Renal cortical epithelial cell (primary cell): ENCODE measurements at regions not wholly inside any gene's neighbourhood (a gene's known extent, or its start where the extent isn't known, plus 50 kb on each side); places are given as distances from the start of the nearest gene placed in this dataset.

Experiments used
- DNase-seq: peaks from one replicate; pipeline ENCODE4 v3.0.0-alpha.2; 2011; ENCODE audit warnings: low read depth

DNA sequence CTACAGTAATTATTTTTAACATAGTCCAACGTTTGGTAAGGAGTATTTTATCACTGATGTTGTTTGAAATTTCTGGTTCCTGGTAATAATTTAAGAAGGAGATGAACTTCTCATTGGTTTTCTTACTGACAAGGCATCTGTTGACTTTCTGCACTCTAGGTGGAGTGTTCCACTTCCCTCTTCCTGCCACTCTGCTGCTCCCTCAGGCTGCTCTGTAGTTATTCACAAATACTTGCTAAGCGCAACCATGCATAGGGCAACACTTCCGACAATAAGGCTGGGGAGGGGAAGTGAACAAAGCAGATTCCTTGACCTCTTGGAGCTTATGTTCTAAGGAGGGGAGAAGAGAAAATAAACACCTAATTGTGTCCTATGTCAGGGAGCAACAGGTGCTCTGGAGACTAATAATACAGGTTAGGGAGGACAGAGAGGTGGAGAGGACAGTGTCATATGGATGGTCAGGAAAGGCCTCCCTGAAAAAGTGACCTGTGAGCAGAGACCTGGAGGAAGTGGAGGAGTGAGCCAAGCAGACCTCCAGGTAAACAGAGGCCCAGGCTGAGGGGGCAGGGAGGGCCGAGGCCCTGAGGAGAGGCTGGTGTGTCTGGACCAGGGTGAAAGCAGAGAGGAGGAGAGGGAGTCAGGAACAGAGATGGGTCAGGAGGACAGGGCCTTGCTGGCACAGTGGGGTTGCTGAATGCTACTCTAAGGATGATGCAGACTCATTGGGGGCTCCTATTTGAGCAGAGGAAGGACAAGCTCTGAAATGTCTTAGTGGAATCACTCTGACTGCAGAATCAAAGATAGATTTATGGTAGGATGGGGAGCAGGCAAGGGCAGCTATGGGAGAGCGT, 134.8 kb upstream of the SLC24A3 start:
- no peak for DNase-seq

DNA sequence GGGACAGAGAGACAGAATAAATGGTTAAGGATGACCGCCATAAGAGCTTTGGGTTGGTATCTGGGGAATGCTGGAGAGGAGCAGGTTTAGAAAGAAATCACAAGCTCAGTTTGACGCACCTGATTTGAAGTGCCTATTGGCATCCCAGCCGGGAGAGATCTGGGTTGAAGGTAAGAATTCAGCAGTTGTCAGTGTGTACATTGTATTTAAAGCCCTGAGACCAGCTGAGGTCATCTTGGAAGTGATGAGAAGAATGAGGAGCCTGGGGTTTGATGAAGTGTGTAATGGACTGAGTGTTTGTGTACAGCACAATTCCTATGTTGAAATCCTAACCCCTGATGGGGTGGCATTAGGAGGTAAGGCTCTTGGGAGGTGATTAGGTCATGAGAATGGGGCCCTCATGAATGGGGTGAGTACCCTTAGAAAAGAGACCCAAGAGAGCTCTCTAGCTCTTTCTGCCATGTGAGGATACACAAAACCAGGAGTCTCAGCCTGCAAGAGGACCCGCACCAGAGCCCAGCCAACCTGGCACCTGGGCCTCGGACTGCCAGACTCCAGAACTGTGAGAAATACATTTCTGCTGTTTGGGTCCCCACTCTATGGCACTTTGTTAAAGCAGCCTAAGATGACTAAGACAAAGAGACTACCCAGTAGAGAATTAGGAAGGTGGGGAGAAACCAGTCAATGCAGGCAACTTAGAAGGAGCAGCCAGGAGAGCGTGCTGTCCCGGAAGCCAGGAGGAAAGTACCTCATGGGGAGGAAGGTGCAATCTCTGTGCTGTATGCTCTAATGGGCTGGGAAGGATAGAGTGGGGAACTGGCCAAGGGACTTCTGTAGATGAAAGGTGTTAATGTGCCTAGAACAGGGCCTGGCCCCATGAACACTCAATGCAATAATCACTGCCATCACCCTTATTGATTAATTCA, 133.7 kb upstream of the SLC24A3 start:
- no peak for DNase-seq

DNA sequence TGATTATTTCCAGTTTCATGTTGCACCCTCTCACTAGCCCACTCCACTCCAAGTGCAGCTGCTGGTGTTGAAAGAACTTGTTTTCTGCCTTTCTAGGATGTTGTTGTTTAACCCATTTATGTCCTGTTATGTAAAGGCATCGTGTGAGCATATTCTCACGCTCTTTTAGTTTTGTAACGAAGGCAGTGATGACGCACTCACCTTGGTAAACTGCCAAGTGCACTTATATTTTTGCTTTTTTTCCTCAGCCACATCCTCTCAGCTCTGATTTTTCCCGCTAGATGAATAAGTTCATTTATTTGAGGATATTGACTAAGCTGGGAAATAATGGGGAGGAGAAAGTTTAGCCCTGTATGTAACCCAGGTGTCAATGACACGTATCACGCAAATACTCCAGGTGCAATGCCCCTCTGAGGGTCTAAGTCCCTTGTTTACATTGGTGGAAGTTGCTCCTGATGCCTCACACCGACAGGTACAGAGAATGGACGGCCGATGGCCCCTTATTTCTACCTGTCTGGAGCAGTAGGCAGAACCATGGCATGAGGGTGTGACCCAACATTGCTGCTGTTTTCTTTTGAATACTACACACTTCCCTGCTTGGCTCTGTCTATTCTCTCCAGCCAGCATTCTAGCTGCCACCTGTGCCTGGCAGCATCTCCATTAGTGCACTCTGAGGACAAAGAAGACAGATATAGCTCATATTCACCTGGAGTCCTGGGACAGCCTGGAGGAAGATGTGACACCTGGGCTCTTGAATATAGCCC, 132.7 kb upstream of the SLC24A3 start:
- no peak for DNase-seq

DNA sequence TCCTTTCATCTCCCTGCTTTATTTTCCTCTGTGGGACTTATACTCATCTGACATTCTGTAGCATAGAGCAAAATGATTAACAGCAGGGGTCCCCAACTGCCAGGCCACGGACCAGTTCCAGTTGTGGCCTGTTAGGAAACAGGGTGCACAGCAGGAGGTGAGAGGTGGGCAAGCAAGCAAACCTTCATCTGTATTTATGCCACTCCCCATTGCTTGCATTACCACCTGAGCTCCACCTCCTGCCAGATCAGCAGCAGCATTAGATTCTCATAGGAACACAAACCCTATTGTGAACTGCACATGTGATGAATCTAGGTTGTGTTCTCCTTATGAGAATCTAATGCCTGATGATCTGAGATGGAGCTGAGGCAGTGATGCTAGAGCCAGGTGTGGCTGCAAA, 130.5 kb upstream of the SLC24A3 start:
- DNase-seq = no peak

DNA sequence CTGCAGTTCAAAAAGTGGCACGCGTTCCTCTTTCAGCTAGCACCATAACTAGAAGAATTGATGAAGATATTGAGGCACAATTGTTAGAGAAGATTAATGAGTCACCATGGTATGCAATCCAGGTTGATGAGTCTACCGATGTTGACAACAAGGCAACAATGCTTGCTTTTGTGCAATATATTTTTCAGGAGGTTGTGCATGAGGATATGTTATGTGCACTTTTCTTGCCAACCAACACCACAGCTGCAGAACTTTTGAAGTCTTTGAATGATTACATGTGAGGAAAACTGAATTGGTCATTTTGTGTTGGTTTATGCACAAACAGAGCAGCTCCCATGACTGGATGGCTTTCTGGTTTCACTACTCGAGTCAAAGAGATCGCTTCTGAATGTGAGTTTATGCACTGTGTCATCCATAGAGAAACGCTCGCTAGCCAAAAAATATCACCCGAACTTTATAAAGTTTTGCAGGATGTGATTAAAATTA, 129.3 kb upstream of the SLC24A3 start:
- no peak for DNase-seq

DNA sequence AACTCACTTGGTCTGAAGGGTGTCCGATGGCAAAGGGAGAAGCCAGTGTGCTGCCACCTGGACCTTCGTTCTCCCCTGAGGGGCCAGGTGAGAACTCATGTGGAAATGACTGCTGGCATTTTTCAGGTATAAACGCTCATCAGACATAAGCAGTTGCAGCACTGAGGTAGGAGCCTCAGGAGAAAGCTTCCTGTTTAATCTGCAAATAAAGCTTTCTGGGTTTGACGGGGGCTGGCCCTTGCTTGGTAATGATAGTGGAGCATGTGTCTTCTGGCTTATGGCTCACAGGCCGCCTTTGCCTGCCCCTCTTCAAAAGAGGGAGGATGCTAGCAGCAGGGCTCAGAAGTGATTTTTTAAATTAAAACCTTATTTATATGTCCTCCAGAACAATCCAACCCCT, 122.1 kb upstream of the SLC24A3 start:
- no peak for DNase-seq

DNA sequence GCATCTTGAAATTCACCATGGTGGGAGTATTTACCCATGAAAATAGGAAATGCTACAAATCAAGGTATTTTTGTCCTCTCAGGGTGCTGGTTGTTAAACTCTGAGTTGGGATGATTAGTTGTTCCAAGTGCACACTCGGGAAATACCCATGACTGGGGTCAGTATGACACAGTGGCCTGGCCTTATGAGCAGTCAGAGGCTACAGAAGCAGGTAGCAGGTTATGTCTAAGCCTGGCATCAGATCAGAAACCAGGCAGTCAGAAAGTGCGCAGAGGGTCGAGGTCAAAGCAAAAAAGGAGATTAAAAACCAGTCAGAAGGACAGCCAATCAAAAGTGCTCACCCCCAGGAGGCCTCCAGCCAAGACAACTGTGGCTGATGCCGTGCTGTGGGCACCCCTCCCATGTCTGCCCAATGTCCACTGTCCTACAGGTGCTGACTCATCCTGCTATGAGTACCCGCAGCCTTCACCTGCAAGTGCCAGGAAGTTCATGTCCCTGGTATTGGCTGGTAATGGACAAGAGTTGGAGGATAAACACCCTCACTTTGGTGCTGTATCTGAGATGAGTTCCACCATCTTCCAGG, 117.4 kb upstream of the SLC24A3 start:
- no peak for DNase-seq

DNA sequence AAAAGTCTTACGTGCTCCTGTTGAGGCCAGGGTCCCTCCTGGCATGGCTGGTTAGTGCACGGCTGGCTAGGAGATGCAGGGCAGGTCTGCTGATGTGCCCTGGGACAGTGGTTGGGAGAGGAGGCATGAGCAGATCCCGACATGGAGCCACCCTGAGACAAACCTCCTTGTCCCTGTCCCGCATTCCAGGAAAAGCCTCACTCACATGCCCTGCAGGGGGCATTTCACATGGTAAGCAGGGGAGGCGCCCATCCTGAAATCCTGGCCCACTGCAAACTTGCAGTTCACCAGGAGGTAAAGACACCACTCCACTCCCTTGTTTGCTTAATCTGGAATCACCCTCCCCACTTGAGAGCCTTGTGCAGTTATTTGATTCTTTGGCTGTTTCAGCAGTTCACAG, 116.7 kb upstream of the SLC24A3 start:
- no peak for DNase-seq

DNA sequence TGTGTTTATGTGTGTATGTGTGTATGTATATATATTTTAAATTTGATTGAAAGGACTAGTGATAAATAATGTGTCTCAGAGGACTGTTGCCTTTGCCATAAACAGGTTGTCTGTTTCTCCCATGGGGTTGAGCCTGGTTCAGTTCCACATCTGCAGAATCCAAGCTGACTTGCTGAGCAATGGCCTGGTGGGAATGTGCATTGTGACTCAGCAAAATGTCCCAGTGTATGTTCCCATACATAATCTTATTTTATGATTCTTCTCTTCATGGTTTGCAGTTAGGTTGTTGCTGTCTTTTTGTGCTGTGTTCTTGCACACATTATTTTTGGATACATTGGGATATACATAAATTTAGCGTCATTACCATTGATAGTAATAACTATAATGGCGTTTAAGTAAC, 115.6 kb upstream of the SLC24A3 start:
- DNase-seq = no peak

DNA sequence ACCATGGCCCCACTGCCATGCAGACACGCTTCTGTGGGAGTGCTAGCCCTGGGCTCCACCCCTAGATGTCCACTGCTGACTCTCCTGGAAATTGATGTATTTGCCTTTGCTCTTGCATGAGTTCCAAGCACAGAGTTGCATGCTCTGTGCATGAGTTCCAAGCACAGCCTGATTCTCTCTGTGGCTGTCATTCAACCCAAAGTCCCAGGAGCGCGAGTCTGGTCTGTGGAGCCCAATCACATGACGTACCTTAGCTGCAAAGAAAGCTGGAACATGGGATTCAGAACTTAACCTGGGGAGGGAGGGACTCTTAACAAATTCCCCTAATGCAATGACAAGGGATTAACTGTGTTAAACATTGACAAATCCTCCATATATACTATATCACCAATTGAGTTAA, 114.3 kb upstream of the SLC24A3 start:
- no peak for DNase-seq

DNA sequence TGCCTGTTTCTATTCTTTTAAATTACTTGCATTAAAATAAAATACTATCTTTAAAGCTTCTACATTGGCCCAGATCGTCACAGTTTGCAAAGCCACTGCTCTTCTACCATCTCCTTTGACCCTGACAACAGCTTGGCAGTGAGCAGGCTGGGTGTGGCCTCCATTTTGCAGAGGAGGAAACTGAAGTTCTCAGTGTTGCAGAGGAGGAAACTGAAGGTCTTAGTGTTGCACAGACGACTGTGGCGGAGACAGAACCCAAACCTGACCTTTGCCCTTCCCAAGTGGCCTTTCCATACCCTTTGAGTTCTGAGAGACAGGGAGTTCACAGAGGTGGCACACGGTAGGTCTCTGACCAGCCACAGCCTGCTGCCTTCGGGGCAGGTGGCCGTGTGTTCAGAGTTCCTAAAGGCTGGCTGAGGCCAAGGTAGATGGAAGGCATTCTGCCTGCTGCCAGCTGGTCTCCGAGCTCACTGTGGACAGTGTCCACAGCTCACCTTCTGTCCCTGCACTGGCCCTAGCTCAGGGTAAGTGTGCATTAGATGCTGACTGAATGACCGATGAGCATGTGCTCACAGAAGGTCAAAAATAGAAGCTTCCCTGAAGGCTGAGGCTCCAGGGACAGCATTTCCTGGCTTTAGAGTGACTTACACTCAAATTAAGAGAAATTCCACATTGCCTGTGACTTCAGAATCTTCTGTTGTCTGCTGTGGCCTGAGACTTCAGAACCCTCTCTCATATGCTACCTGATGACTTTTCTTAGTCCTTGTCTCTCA, 113.5 kb upstream of the SLC24A3 start:
- no peak for DNase-seq

DNA sequence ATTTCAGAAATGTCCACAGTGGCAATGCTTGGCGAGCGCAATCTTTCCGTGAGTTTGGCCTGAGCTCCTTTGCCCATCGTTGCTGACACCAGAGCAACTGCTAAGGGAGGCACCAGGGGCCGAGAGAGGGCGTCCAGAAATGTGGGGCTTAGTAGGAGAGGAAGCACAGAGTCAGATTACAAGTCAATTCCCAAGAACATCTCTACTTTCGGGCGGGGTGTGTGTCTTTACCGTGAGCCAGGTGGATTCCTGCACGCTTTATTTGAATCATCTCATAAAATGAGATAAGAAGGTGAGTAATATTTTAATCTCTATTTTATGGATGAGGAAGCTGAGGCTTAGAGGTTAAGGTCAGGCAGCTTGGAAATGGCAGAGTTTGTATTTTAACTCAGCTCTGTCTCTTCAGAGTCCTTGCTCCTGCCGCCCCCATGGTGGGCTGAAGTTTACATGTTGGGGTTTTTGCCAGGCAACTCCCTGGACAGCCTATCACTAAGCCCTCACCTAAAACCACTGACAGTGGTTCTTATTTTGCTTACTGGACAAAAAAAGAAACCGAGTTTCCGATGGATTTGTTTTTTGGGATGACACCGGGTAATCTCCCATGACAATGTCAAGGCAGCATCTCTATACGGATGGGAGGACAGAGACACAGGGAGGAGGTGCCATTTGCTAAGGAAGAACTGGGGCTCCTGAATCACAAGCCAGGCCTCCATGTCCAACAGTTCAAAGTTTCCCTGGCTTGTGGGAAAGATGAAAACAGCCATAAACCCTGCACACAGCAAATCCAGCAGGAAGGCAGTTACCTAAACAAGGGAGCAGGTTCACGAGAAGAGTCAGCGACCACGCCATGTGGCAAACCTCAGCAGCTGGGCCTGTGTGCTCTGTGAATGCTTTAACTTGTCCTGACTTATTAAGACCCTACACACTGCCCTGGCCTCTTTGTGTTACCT, 112.6 kb upstream of the SLC24A3 start:
- no peak for DNase-seq

DNA sequence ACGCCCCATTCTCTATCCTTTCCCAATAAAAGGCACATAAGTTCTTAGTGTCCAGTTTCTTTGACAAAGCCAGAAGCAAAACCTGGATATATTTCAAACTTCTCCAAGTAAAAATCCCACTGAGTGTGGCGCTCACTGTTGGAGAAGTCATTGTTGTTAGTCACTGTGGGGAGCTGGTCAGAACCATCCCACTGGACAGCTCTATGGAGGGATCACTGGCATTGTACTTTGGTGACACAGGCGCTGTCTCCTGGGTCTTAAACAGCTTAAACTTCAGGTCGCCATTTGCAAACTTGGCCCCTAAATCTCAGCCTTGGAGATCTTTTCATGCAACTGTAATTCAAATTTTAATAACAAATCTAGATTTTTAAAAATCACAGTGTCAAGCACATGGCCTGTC, 111.5 kb upstream of the SLC24A3 start:
- DNase-seq = no peak

DNA sequence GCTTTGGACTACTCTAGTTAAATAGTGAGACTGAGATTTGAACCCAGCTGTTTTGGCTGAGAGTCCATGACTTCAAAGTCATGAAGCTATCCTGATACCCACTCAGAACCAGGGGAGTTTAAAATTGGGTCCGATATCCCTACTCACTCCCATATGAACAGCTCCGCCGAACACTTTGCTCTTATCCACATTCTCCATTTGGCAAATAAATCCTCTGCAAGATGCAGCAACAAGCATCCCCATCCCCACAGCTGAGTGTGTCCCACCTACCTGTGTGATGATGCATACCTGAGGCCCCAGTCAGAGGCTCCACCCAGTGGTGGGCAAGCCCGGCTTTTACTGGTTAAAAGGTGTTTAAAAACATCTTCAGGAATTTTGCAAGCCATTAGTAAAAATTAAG, 108.3 kb upstream of the SLC24A3 start:
- DNase-seq = no peak

DNA sequence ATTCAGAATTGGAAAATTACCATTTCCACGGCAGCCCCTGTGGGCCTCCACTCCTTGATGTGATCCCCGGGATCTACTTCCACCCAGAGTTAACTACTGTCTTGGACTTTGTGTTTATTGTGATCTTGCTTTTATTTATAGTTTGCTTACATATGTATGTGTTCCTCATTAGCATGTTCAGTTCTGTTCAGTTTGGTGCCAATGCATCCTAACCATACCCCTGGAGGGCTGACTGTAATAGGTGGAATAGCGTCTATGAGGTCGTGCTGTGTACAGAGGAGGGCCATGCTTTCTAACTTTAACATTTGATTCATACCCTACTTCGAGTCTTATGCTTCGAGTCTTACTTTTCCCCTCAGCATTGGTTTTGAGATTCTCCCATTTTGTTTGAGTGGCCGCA, 104.3 kb upstream of the SLC24A3 start:
- no peak for DNase-seq

DNA sequence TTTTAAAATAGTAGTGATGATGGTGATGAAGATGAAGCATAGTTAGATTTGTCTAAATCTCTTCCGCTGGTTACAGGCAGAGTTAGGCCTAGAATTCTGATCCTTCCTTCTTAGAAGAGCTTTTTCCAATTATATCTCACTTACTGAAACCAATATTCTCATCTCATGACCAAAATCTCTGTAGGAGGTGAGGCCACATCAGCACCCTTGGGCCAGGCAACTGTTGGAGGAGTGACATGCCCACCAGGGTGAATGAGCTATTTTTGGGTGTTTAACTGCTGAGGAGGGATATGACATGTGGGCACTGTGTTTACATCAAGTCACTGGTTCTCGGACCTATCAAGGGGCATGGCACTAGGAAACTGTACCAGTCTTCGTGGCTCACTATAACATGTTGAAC, 102.2 kb upstream of the SLC24A3 start:
- no peak for DNase-seq

DNA sequence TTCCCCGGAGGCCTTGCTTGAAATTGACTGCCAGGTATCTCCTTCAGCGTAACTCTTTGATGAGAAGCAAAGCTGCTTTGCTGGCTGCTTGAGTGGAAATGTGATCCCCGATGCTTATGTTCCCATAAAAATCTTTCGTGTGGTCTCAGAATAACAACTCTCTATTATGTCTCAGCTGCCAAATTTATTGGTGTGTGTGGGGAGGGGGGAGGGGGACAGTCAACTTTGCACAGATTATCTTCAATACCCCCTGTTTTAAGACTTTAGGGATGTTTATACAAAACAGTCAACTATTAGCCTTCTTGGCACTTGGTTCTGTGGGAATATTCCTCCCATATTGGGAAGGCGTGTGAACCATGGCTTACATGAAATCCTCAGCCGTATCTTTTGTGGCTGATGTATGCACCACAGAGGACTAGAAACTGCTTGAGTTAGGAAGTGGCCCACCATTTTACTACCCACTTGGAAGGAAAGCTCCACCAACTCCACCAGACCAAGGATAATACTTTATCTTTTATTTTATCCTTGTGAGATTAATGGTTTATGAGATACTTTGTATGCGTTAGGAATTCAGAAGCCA, 101.5 kb upstream of the SLC24A3 start:
- no peak for DNase-seq

DNA sequence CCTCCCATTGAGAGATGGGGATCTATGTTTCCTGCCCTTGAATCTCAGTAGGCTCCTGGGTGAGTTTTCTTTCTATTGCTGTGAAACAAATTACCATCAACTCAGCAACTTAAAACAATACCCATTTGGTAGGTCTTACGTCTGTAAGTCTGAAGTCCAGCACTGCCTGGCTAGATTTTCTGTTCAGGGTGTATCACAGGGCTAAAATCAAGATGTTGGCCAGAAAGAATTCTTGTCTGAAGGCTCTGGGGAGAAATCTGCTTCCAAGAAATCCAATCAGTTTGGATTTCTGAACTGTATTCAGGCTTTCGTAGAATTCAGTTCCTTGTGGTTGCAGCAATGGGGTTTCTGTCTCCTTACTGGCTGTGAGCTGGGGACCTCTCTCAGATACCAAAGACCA, 99.6 kb upstream of the SLC24A3 start:
- no peak for DNase-seq

DNA sequence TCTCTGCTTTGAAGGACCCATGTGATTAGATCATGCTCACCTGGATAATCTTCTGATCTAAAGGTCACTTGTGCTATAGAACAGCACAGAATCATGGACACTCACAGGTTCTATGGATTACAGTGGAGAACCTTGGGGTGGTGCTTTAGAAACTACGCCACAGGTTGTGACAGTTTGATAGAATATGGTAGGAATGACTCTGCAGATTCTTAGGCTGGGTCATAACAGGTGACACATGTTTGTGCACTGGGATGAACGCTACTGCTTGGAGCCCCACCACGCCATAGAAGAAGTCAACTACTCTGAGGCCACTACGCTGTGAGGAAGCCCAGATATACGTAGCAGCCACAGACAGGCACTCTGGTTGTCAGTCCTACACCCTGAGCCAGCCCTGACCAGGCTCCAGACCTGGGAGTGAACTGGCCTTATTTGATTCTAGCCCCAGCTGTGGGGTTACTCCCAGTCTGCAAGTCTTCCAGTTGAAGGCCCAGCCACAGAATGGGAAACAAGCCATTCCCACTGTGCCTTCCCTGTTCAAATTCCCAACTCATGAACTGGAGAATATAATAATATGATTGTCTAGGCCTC, 99.0 kb upstream of the SLC24A3 start:
- no peak for DNase-seq
